DLD1 (cell line): ENCODE measurements at regions not wholly inside any gene's neighbourhood (a gene's known extent, or its start where the extent isn't known, plus 50 kb on each side); places are given as distances from the start of the nearest gene placed in this dataset.
"Not testable (repeated sequence)": the region's sequence is repeated elsewhere in the genome, so short reads cannot be mapped to it uniquely, and the experiment has no call there.

Experiments used
- in situ Hi-C: cut with HindIII; loops from 2 replicates; pipeline ENCODE4 v1.10.0; 2017; ENCODE audit warnings: low sequenced_read_pairs

DNA sequence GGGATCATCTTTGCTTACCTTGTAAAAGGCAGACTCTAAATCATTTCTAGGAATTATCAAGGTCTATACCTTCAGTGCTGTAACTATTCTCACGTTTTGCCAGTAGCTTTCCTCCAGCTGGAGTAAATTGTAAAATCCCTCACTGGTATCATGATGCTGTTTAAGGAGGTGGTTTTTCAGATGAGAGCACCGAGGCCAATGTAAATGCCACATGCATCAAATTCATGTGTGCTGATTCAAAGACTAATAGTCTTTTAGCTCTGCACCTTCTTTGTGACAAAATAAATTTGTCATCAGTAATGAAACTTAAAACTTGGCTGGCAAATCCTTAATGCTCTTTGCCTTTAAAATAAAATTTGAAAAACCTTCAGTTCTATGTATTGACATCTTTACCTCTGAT is 503.8 kb downstream of the SETD4 start:
- in situ Hi-C loops: no loop called here

- in situ Hi-C loops: not testable (repeated sequence)
These were observed 503.4 kb upstream of the RUNX1 start for GRCh38 chr21:35552483-35552882.

DNA sequence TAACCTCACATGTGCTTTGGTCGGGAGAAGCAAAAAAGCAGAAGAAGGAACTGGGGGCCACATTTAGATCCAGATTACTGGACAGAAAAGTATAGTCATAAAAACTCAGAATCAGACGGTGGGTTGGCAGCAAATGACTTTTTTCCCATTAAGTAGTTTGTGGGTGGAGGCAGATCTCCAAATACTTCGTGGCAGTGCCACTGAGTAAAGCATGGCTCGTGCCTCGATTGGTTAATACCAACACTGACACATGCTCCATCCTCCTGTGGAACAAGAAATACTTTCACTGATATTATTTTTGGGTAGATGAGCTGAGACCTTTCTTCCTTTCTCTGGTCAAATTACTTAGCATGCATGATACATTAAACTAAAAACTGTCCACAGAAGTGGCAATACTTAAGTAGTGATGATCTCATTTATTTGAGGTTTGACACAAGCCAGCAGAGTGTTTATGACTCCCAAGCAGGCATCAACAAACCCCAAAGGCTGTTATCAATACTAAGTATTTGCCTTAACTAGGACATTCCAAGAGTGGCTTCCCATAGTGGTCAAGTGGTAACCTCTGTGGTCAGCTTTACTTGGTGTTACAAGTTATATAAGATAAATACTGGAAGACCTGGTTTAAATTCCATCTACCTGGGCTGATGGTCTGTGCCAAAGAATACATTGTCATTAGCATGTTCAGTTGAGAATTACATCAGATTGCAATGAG is 500.0 kb upstream of the RUNX1 start:
- in situ Hi-C loops: no loop called here

GRCh38 chr21:35547946-35548774 is 499.1 kb upstream of the RUNX1 start:
- in situ Hi-C loops: no loop called here

DNA sequence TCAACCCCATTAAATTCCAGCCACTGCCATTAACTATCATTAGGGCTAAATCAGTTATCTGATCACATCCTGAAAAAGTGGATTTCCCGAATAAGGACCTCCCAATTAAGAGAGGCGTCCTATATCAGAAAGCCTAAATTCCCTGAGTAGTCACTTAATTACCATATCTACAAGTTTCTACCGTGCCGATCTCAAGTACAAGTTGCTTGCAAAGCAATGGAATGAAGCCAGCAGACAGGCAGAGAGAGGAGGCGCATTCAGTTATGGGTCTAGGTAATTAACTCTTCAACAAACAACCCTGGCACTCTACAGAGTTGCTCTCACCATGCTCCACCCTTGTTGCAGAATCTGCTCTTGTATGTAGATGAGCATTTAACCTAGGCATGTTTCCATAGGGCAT is 494.6 kb upstream of the RUNX1 start:
- in situ Hi-C loops: no loop called here

DNA sequence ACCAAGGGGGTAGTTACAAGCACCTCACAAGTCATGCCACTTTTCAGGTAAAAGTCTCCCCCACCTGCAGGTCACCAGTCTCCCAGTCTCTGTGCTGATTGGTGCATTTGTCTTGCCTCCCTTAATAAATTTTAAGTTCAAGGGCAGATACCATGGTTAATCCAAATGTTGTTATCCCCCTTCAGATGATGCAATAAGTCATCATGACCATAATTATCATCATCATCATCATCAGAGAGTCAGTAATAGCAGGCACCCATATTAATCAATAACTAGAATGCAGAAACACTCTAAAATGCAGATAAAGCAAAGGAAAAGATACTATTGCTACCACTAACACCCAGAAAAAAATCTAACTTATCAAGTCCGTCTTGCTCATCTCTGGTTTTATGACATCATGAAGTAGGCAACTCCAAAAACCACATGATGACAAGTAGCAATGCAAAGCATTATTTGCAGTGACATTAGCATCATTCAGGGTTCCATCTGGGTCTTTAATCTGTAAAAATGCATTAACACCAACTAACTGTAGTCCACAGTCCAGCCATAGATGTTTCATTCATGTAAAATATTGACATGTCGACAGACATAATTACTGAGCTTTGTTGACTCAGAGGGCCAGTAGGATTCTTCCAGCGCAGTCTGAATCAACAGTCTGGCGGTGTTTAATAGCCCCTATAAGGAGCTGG is 492.0 kb upstream of the RUNX1 start:
- in situ Hi-C loops: no loop called here

GRCh38 chr21:35538386-35538785 is 489.3 kb upstream of the RUNX1 start:
- in situ Hi-C loops: no loop called here

GRCh38 chr21:35537604-35538003 is 488.5 kb upstream of the RUNX1 start:
- in situ Hi-C loops: no loop called here

DNA sequence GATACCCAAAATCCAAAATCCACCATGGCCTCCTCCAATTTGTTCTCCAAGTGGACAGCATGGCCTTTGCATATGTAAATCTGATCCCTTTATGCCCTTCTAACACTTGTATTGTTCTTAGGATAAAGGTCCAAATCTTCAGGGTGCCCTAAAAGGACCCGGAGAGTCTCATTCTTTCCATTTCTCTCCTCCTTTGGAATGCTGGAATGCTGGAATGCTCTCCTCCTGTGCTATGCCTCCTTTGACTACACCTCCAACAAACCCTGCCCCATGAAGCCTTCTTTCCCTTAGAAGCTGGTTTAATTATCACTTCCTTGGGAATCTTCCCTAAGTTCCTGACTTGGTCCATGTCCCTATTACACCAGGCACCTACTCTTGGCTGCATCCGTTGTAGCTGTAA is 484.8 kb upstream of the RUNX1 start:
- in situ Hi-C loops: no loop called here

DNA sequence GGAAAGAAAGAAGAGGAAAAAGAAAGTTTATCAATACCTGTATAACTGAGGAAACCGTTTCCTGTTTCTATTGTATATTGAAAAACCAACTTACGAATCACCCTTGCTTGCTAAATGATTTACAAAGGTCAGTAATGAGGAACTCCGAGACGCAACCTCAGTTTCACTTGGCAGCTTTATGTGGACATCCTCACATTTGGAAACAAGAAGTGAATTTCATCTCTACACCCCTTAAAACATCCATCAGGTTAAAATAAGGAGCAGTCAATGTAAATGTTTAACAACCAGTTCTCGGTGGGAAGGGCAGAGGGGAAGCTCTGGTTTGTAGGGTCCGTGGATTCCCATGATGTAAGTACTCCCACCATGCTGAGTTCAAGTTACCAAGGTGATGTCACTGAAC is 481.7 kb upstream of the RUNX1 start:
- in situ Hi-C loops: no loop called here

GRCh38 chr21:35529171-35529863 is 480.2 kb upstream of the RUNX1 start:
- in situ Hi-C loops: no loop called here

DNA sequence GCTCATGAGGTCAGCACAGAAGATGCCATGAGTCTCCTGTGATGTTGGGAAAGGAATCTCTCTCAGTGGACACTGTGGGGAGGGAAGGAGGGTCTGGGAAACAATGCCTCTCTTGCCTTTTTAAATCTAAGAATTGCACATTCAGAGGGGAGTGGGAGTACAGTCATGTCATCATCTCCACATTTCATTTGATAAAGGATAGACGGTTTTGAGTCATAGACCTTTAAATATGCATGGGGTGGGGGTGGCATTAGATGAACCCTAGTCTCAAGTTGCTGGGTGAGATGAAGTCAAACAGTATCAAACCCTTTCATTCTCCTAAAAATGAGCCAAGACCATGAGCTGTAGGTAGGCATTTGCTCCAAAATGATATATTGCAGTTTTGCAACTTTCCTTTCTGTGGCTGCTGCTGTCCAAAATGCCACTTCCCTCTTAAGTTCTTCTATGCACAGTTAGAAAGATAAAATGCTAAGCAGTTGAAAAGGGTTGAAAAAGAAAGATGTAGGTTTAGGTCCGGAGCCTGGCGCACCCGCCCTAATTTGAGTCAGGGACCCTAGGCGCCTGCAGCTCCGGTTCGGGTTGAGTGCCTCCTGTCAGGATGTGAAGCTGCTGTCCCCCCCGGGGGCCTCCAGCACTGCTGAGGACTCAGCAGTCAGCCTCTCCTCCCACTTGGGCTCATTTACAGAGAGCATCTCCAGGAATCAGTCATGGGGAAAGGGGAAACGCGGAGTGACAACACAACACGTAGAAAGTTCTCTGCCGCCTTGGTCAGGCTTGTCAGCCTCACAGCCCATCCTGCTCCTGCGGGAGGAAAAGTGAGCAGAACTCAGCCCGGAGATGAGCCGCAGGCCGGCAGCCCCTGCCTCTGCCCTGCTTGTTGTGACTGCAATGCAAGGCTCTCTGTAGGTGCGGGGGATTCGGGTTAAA is 479.3 kb upstream of the RUNX1 start:
- in situ Hi-C loops: no loop called here

GRCh38 chr21:35527358-35527757 is 478.3 kb upstream of the RUNX1 start:
- in situ Hi-C loops: no loop called here

DNA sequence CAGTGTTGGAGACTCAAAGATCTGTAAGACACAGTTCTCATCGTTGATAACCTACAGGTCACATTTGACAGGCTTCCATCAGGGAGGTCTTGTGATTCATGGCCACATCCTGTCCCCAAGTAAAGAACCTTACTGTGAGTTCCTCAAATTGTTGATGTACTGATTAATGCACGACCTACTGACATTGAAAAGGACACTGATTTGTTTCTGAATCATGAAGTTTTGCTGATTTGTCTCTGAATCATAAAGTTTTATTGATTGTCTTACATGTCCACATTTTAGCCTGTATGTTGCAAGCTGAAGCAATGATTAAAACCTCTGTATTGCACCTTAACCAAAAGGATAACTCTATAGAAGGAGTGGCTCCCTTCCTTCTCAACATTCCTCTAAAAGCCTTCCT is 476.3 kb upstream of the RUNX1 start:
- in situ Hi-C loops: no loop called here

GRCh38 chr21:35521852-35522505 is 472.9 kb upstream of the RUNX1 start:
- in situ Hi-C loops: no loop called here

DNA sequence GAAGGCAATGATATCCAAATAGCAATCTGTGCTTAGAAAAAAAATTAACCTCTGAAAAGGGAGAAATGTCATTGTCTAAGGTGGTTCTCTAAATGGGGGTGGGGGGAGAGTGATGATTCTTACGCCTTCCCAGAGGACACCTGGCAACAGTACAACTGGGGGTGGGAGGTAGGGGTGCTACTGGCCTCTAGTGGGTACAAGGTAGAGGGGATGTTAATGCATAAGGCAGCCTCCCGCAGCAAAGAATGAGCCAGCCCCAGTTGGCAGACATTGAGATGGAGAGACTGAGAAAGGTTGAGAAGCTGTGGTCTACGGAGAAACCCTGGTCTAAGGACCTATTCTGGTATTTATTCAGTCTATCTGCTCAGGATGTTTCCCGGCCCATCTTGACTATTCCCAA is 472.2 kb upstream of the RUNX1 start:
- in situ Hi-C loops: no loop called here

DNA sequence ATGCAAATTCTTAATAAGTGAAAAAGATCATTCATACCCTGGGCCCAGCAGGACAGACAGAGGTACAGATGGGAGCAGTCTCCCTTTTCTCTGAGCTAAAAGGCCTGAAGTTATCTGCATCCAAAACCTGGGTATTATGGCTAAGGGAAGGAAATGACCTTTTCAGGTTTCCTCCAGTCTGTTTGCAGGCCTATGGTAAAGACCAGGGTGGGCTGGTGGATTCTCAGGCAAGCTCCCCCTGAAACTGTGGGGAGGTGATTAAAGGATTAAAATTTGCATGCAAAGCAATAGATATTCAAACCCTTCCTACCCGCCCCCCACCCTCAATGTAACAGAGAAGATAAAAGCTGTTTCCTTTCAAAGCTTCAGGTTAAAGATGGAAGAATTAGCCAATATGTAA is 471.8 kb upstream of the RUNX1 start:
- in situ Hi-C loops: no loop called here

DNA sequence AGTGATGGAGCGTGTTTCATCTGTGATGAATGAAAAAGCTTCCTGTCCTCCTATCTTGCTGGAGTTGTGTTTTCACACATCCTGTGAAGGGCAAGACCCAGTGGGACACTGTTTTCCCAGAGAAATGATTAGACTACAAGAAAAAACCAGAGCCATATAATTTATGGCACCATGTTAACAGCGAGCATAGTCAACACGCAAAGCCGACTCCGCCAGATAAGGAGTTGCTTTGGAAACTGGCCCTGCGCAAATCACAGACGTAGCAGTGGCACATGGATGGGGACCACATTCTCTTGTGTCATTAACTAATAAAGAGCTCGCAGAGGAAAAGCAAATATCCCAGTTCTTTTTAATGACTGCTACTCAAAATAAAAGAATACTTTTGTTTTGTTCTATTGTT is 471.2 kb upstream of the RUNX1 start:
- in situ Hi-C loops: no loop called here

DNA sequence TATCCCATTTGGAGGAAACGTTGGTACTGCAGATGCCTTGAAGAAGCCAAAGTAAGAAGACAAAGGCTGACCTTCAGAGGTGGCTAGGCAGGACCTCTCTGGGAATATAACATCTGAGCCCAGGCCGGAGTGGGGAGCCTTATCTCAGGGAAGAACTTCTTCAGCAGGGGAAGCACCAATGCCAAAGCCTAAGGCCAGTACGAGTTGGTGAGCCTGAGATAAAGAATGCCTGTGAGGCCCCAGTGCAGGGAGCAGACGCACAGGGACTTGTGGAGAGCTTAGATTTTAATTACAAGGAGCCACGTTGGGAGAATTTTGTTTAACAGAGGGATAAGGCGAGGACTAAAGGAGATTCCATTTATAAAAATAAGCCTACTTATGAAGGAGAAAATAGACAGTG is 468.8 kb upstream of the RUNX1 start:
- in situ Hi-C loops: no loop called here

DNA sequence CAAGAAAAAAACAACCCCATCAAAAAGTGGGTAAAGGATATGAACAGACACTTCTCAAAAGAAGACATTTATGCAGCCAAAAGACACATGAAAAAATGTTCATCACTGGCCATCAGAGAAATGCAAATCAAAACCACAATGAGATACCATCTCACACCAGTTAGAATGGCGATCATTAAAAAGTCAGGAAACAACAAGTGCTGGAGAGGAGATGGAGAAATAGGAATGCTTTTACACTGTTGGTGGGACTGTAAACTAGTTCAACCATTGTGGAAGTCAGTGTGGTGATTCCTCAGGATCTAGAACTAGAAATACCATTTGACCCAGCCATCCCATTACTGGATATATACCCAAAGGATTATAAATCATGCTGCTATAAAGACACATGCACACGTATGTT is 467.2 kb upstream of the RUNX1 start:
- in situ Hi-C loops: not testable (repeated sequence)
